Tibial nerve (tissue), 4 donors: ENCODE measurements at regions not wholly inside any gene's neighbourhood (a gene's known extent, or its start where the extent isn't known, plus 50 kb on each side); places are given as distances from the start of the nearest gene placed in this dataset. TPM values are rescaled to one million over a fixed set of nuclear protein-coding genes. Genes with fewer than 3 reads are reported as not detected.

Source experiments
- DNase-seq, 2 donors: peaks; one replicate each; pipeline ENCODE4 v3.0.0-alpha.2; 2019; ENCODE audit warnings: low spot score in 2 of 2
- H3K27ac ChIP-seq, 4 donors: fragments of 200-600 bp; sonication (generic) in 3 of 4; one replicate each; pipeline ENCODE4 v1.5.1; 2017 to 2019; ENCODE audit warnings: mild to moderate bottlenecking in 1 of 4
- H3K27me3 ChIP-seq, 2 donors: fragments of 200-600 bp; sonication (generic) in 1 of 2; one replicate each; pipeline versions ENCODE4 v1.5.1 to v1.6.0; 2017 to 2019
- H3K36me3 ChIP-seq, 3 donors: fragments of 200-600 bp; sonication (generic); one replicate each; pipeline ENCODE4 v1.5.1; 2018 to 2019
- H3K4me1 ChIP-seq, 4 donors: fragments of 200-600 bp; sonication (generic) in 3 of 4; one replicate each; pipeline ENCODE4 v1.5.1; 2017 to 2019
- H3K4me3 ChIP-seq, 4 donors: fragments of 200-600 bp; sonication (generic) in 3 of 4; one replicate each; pipeline ENCODE4 v1.5.1; 2017 to 2019; ENCODE audit warnings: mild to moderate bottlenecking in 1 of 4, moderate library complexity in 1 of 4
- H3K9me3 ChIP-seq, 4 donors: fragments of 200-600 bp; sonication (generic) in 3 of 4; one replicate each; pipeline ENCODE4 v1.5.1; 2017 to 2019
- EP300 ChIP-seq, 2 donors: sonication (generic); formaldehyde crosslinking; IDR thresholded peaks; one replicate each; pipeline ENCODE4 v1.6.1; 2017; ENCODE audit warnings: antibody characterized with exemption in 2 of 2, mild to moderate bottlenecking in 1 of 2
- POLR2A ChIP-seq, 2 donors: fragments of 450-650 bp; IDR thresholded peaks; one replicate each; pipeline ENCODE4 v1.6.1; 2017; ENCODE audit warnings: antibody characterized with exemption in 2 of 2, mild to moderate bottlenecking in 2 of 2, moderate library complexity in 2 of 2
- WGBS, 2 donors: methylation state at CpG; one replicate each; pipeline ENCODE4 v1.1.5; 2018; 5-methylcytosine and 5-hydroxymethylcytosine counted together
- small RNA-seq: library from RNA; depleted of rRNA; stranded (forward); fragments of <200 nt; gene quantifications from one replicate; pipeline ENCODE3, GENCODE V24; 2016
- TF ChIP-seq, protein P1 (sequence below), 5 experiments: fragments of 200-600 bp in 3 of 5; fragments of 450-650 bp in 2 of 5; sonication (generic) in 3 of 5; IDR thresholded peaks; one replicate each; pipeline ENCODE4 v1.5.1; 2016 to 2019; ENCODE audit warnings: antibody characterized with exemption in 5 of 5, mild to moderate bottlenecking in 3 of 5, moderate library complexity in 2 of 5

DNA sequence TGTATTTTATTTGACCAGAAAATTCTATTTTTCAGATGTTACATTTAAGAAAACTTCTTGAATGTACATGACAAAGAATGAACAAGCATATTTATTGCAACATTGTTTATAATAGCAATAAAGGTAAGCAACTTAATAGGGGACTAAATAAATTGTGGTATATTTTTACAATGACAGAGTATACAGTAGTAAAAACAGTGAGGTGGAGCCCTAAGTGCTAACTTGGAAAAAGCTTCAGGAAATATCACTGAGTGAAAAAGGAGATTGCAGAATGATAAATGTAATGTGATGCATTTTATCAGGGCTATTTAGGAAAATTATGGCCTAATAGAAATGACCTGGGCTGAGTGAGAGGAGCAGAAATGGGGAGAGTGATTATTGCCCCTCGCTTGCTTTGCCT is 56.5 kb upstream of the SEMA6A start:
- TF ChIP-seq EP300 (IDR thresholded peaks at IDR 0.05) (no peak), POLR2A (IDR thresholded peaks at IDR 0.05) (no peak)
- TF ChIP-seq, protein P1, sequence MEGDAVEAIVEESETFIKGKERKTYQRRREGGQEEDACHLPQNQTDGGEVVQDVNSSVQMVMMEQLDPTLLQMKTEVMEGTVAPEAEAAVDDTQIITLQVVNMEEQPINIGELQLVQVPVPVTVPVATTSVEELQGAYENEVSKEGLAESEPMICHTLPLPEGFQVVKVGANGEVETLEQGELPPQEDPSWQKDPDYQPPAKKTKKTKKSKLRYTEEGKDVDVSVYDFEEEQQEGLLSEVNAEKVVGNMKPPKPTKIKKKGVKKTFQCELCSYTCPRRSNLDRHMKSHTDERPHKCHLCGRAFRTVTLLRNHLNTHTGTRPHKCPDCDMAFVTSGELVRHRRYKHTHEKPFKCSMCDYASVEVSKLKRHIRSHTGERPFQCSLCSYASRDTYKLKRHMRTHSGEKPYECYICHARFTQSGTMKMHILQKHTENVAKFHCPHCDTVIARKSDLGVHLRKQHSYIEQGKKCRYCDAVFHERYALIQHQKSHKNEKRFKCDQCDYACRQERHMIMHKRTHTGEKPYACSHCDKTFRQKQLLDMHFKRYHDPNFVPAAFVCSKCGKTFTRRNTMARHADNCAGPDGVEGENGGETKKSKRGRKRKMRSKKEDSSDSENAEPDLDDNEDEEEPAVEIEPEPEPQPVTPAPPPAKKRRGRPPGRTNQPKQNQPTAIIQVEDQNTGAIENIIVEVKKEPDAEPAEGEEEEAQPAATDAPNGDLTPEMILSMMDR (IDR thresholded peaks at IDR 0.05) = no peak
- Histone ChIP-seq H3K27ac (no peak overlapping the region), H3K4me1 (peaks cover 0 to 9% (median 3%) of the 10 kb centered on the region in 4 donors), H3K36me3 (no peaks in the 10 kb centered on the region), H3K4me3 (no peak overlapping the region), H3K9me3 (no peaks in the 10 kb centered on the region), H3K27me3 (no peaks in the 10 kb centered on the region)
- no peak for DNase-seq
- 92 to 94% methylated on average over 1 of the region's 1 CpG for WGBS, 2 donors

DNA sequence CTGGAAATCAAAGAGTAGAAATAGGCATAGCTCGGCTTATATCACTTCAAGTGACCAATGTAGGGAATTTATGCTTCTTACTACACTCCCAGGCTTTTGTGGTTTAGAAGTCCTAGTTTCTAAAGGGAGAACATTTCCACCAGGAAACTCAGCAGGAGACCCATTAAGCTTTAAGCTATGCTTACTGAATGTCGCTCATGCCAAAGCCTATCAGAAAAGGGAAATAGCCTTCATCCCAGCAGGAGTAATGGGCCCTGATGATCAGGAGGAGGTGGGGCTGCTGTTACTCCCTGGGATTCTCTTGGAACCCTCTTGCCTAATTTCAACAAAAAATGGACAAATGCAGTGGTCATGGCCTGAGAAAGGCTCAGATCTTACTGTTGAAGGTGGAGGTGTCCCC is 54.5 kb upstream of the SEMA6A start:
- H3K4me1 ChIP-seq = peaks cover 0 to 14% (median 6%) of the 10 kb centered on the region in 4 donors
- no peak overlapping the region for H3K4me3 ChIP-seq
- TF ChIP-seq, protein P1 (IDR thresholded peaks at IDR 0.05) = no peak
- TF ChIP-seq EP300 (IDR thresholded peaks at IDR 0.05) (no peak), POLR2A (IDR thresholded peaks at IDR 0.05) (no peak)
- no peak overlapping the region for H3K27ac ChIP-seq
- DNase-seq = no peak
- no peaks in the 10 kb centered on the region for H3K27me3 ChIP-seq
- no peaks in the 10 kb centered on the region for H3K36me3 ChIP-seq
- H3K9me3 ChIP-seq = no peaks in the 10 kb centered on the region
- whole genome bisulfite sequencing, 2 donors = 95 to 97% methylated on average over 2 of the region's 2 CpGs

DNA sequence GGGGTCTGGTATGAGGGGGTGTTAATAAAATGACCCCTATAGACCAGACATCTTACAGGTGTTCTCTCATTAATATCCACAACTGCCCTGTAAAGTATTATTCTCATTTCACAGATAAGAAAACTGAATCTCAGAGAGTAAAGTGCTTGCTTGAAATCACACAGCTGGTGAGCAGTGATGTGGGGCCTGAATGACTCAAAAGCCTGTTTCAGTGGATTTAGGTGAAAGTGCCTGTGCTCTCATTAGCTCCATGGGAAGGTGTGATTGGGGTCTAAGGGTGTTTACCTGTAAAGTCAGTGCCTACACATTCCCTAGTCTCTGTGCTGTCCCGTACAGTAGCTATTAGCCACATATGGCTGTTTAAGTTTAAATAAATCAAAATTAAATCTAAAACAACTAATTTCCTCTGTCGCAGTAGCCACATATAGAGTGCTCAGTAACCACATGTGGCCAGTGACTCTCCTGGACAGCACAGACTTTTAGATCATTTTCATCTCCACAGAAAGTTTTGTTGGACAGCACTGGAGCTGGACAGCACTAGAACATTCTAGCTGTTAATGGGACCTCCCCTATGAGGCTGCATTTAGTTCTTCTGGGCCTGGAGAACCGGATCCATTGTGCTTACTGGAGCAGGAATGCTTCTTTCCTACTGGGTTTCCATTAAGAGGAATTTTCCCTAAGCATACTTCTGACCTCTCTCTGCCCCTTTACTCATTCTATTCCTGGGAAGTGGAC is 52.5 kb upstream of the SEMA6A start:
- DNase-seq = no peak
- Histone ChIP-seq H3K4me3 (no peak overlapping the region), H3K9me3 (no peaks in the 10 kb centered on the region), H3K4me1 (peaks cover 0 to 14% (median 6%) of the 10 kb centered on the region in 4 donors), H3K27me3 (no peaks in the 10 kb centered on the region), H3K36me3 (no peaks in the 10 kb centered on the region), H3K27ac (peak overlapping the region; percentile 41 to 92 (median 82))
- TF ChIP-seq POLR2A (IDR thresholded peaks at IDR 0.05) (no peak), EP300 (IDR thresholded peaks at IDR 0.05) (no peak)
- TF ChIP-seq, protein P1 (IDR thresholded peaks at IDR 0.05) = no peak
- 96 to 98% methylated on average over 3 of the region's 3 CpGs for WGBS, 2 donors

DNA sequence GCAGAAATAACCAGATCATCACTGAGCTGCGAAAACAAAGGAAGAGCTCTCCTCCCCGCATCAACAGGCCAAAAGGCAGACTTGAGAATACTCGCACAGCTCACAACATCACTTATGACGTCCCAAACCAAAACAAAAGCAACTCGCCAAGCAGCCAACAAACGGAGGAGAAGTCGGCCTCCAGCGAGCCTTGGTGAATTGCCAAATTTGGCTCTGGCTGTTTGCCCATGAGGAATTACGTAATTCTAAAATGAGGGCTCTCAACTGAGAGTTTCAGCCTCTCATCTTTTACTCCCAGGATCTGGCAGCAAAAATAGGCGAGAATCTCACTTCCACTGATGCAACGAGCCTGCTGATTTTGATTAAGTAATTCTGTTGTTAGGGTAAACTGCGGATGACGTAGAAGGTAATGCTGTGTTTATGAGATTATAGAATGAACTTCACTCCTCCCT is 51.7 kb upstream of the SEMA6A start:
- TF ChIP-seq EP300 (IDR thresholded peaks at IDR 0.05) (peak; percentile 59 to 89), POLR2A (IDR thresholded peaks at IDR 0.05) (no peak)
- TF ChIP-seq, protein P1 (IDR thresholded peaks at IDR 0.05) = no peak
- DNase-seq = peak; percentile 82 to 97

More for the DNA sequence above, 51.7 kb upstream of the SEMA6A start:
- Histone ChIP-seq H3K36me3 (no peaks in the 10 kb centered on the region), H3K4me3 (peak overlapping the region in 1 of 4 donors; percentile 24), H3K27ac (peak overlapping the region; percentile 41 to 92 (median 82)), H3K4me1 (peaks cover 0 to 14% (median 6%) of the 10 kb centered on the region in 4 donors), H3K27me3 (no peaks in the 10 kb centered on the region), H3K9me3 (no peaks in the 10 kb centered on the region)
- 6 to 7% methylated on average over 13 of the region's 13 CpGs for WGBS, 2 donors

Small RNA genes in the stretch of these regions (small RNA-seq; reads per million reads assigned to genes)
- gene AC093534.1 (not detected), gene RNU7-34P (not detected)
